H1 (cell line): ENCODE measurements at regions not wholly inside any gene's neighbourhood (a gene's known extent, or its start where the extent isn't known, plus 50 kb on each side); places are given as distances from the start of the nearest gene placed in this dataset.

Experiments used
- CTCF ChIA-PET: fragments of 300-600 bp; sonication (Branson Sonifier 250); formaldehyde crosslinking; loops from one replicate; lab custom pipeline; 2021; ENCODE audit not compliant: partially characterized antibody; lab: Charles Lee
- POLR2A ChIA-PET: fragments of 300-600 bp; sonication (Branson Sonifier 250); formaldehyde crosslinking; loops from one replicate; lab custom pipeline; 2021; ENCODE audit warnings: inconsistent platforms; ENCODE audit not compliant: partially characterized antibody; lab: Charles Lee
- DNase-seq, 2 experiments: peaks; one replicate each; pipeline versions ENCODE4 v3.0.0 to v3.0.0-alpha.2; 2010 to 2022; ENCODE audit warnings: low spot score in 2 of 2, low read depth in 1 of 2, mixed read lengths in 1 of 2
- FAIRE-seq: peaks from 2 replicates; lab custom pipeline; 2011; peaks lifted over from hg19 to GRCh38; lab: Jason Lieb, UNC
- H2AFZ ChIP-seq: 2 replicates; pipeline ENCODE4 v1.8.1; 2012; ENCODE audit warnings: low read length, inconsistent platforms
- H2AK5ac ChIP-seq: 2 replicates; pipeline ENCODE4 v1.6.1; 2013; ENCODE audit warnings: low read depth, low read length
- H2BK120ac ChIP-seq: replicated peaks from 2 replicates; pipeline ENCODE3; 2013; ENCODE audit warnings: low read depth, low read length, inconsistent platforms
- H2BK12ac ChIP-seq: 2 replicates; pipeline ENCODE4 v1.6.1; 2013; ENCODE audit warnings: low read depth, low read length
- H2BK15ac ChIP-seq: 2 replicates; pipeline ENCODE4 v1.6.1; 2013; ENCODE audit warnings: low read length
- H2BK20ac ChIP-seq: 2 replicates; pipeline ENCODE4 v1.6.1; 2013; ENCODE audit warnings: low read length
- H2BK5ac ChIP-seq: 2 replicates; pipeline ENCODE4 v1.6.1; 2013; ENCODE audit warnings: low read depth, low read length
- H3K14ac ChIP-seq: 2 replicates; pipeline ENCODE4 v1.6.1; 2013; ENCODE audit warnings: inconsistent platforms; ENCODE audit not compliant: insufficient read length
- H3K18ac ChIP-seq: 2 replicates; pipeline ENCODE4 v1.6.1; 2013; ENCODE audit warnings: low read length; ENCODE audit errors: extremely low read depth
- H3K23ac ChIP-seq: 2 replicates; pipeline ENCODE4 v1.6.1; 2013; ENCODE audit warnings: inconsistent platforms; ENCODE audit not compliant: insufficient read length
- H3K23me2 ChIP-seq: 2 replicates; pipeline ENCODE4 v1.6.1; 2013; ENCODE audit warnings: low read depth, low read length
- H3K27ac ChIP-seq: 2 replicates; pipeline ENCODE4 v1.6.1; 2011; ENCODE audit warnings: low read depth, low read length, inconsistent platforms
- H3K27me3 ChIP-seq, 4 experiments: replicated peaks in 1 of 4; 1 replicate in 1 of 4; 2 replicates in 3 of 4; pipeline versions ENCODE4 v1.6.1 to v1.8.1; 2011 to 2013; ENCODE audit warnings: low read length in 3 of 4, mild to moderate bottlenecking in 3 of 4, inconsistent platforms in 2 of 4, mixed read lengths in 2 of 4, moderate library complexity in 1 of 4; ENCODE audit not compliant: control insufficient read depth in 3 of 4, insufficient read depth in 3 of 4; ENCODE audit errors: extremely low read depth in 1 of 4
- H3K36me3 ChIP-seq, 4 experiments: 2 replicates each; pipeline versions ENCODE4 v1.6.1 to v1.8.1; 2011 to 2013; ENCODE audit warnings: mild to moderate bottlenecking in 4 of 4, low read length in 3 of 4, moderate library complexity in 2 of 4, control low read depth in 1 of 4, inconsistent platforms in 1 of 4; ENCODE audit not compliant: insufficient read depth in 4 of 4, control insufficient read depth in 2 of 4
- H3K4ac ChIP-seq: replicated peaks from 2 replicates; pipeline ENCODE3; 2013; ENCODE audit warnings: low read length, low read depth, mixed read lengths, inconsistent platforms; ENCODE audit not compliant: insufficient read length
- H3K4me1 ChIP-seq, 4 experiments: replicated peaks in 1 of 4; 1 replicate in 1 of 4; 2 replicates in 3 of 4; pipeline versions ENCODE4 v1.6.1 to v1.8.1; 2011 to 2013; ENCODE audit warnings: low read length in 3 of 4, inconsistent platforms in 2 of 4, mixed read lengths in 1 of 4; ENCODE audit not compliant: insufficient read depth in 4 of 4, control insufficient read depth in 3 of 4
- H3K4me2 ChIP-seq, 2 experiments: 2 replicates each; pipeline versions ENCODE4 v1.6.1 to v1.8.1; 2011 to 2013; ENCODE audit warnings: low read depth in 2 of 2, low read length in 2 of 2, control low read depth in 1 of 2, inconsistent platforms in 1 of 2, mild to moderate bottlenecking in 1 of 2; ENCODE audit not compliant: insufficient read depth in 1 of 2
- H3K4me3 ChIP-seq, 4 experiments: fragments of 200-600, 300-600 bp in 1 of 4; sonication (generic), shearing (Covaris generic), sonication (Bioruptor Twin) in 1 of 4; 2 replicates each; pipeline versions ENCODE4 v1.5.1 to v1.8.1; 2011 to 2016; ENCODE audit warnings: low read length in 4 of 4, low read depth in 3 of 4, control low read depth in 2 of 4, inconsistent platforms in 2 of 4, mild to moderate bottlenecking in 2 of 4, mixed read lengths in 1 of 4, moderate library complexity in 1 of 4; ENCODE audit not compliant: insufficient read depth in 2 of 4; ENCODE audit errors: extremely low read depth in 1 of 4
- H3K56ac ChIP-seq: replicated peaks from 2 replicates; pipeline ENCODE3; 2013; ENCODE audit warnings: low read depth, mild to moderate bottlenecking, mixed read lengths, low read length, inconsistent platforms; ENCODE audit not compliant: insufficient read length
- H3K79me1 ChIP-seq: 2 replicates; pipeline ENCODE4 v1.6.1; 2013; ENCODE audit warnings: low read depth, low read length, control low read depth
- H3K79me2 ChIP-seq, 2 experiments: 2 replicates each; pipeline versions ENCODE4 v1.6.1 to v1.8.1; 2012 to 2013; ENCODE audit warnings: low read length in 2 of 2, mild to moderate bottlenecking in 2 of 2, inconsistent platforms in 1 of 2; ENCODE audit not compliant: insufficient read depth in 2 of 2, control insufficient read depth in 1 of 2
- H3K9ac ChIP-seq, 4 experiments: replicated peaks in 1 of 4; 1 replicate in 1 of 4; 2 replicates in 3 of 4; pipeline versions ENCODE4 v1.6.1 to v1.8.1; 2011 to 2013; ENCODE audit warnings: low read depth in 3 of 4, low read length in 3 of 4, control low read depth in 2 of 4, mild to moderate bottlenecking in 2 of 4, moderate library complexity in 2 of 4, inconsistent platforms in 1 of 4; ENCODE audit errors: extremely low read depth in 1 of 4
- H3K9me3 ChIP-seq, 2 experiments: 2 replicates each; pipeline versions ENCODE4 v1.6.1 to v1.8.1; 2012 to 2013; ENCODE audit warnings: mild to moderate bottlenecking in 2 of 2, moderate library complexity in 2 of 2, control low read depth in 1 of 2, inconsistent platforms in 1 of 2, low read depth in 1 of 2, low read length in 1 of 2, mixed read lengths in 1 of 2; ENCODE audit not compliant: insufficient read depth in 2 of 2
- H4K20me1 ChIP-seq, 2 experiments: replicated peaks in 1 of 2; 2 replicates each; pipeline versions ENCODE3 to v1.8.1; 2011 to 2013; ENCODE audit warnings: inconsistent platforms in 2 of 2, low read length in 2 of 2, mild to moderate bottlenecking in 1 of 2; ENCODE audit not compliant: insufficient read depth in 2 of 2, control insufficient read depth in 1 of 2
- H4K5ac ChIP-seq: 2 replicates; pipeline ENCODE4 v1.6.1; 2013; ENCODE audit warnings: low read length, low read depth, mixed read lengths, inconsistent platforms; ENCODE audit not compliant: insufficient read length
- H4K8ac ChIP-seq: 2 replicates; pipeline ENCODE4 v1.8.0; 2013; ENCODE audit warnings: mild to moderate bottlenecking, moderate library complexity, low read length, inconsistent platforms; ENCODE audit not compliant: insufficient read depth; ENCODE audit errors: extremely low read depth
- H4K91ac ChIP-seq: replicated peaks from 2 replicates; pipeline ENCODE3; 2013; ENCODE audit warnings: low read length, mixed read lengths, inconsistent platforms; ENCODE audit not compliant: insufficient read length
- RAD21 ChIP-seq, 2 experiments: IDR thresholded peaks in 1 of 2; conservative IDR thresholded peaks in 1 of 2; 2 replicates each; pipeline ENCODE4 v1.6.1; 2011; ENCODE audit warnings: low read depth in 2 of 2, low read length in 2 of 2, improper control_type of control experiment in 1 of 2, inconsistent platforms in 1 of 2, mild to moderate bottlenecking in 1 of 2, moderate library complexity in 1 of 2
- SIRT6 ChIP-seq: IDR thresholded peaks from one replicate; pipeline ENCODE4 v1.7.1; 2012; ENCODE audit warnings: low read length, inconsistent platforms
- SIX5 ChIP-seq: IDR thresholded peaks from 2 replicates; pipeline ENCODE4 v1.6.1; 2011; ENCODE audit warnings: mild to moderate bottlenecking, low read depth, low read length
- WGBS, 2 experiments: shearing (Covaris generic) in 1 of 2; methylation state at CpG; one replicate each; pipeline versions ENCODE4 v1.1.6 to v1.1.7; 2013 to 2015; ENCODE audit warnings: low lambda C conversion rate in 2 of 2, mixed read lengths in 2 of 2, inconsistent platforms in 1 of 2, low coverage in 1 of 2, missing lambda C conversion rate in 1 of 2; ENCODE audit not compliant: insufficient replicate concordance in 2 of 2, insufficient coverage in 1 of 2, insufficient read length in 1 of 2; ENCODE audit errors: extremely low coverage in 1 of 2, missing lambda C conversion rate in 1 of 2; 5-methylcytosine and 5-hydroxymethylcytosine counted together

GRCh38 chr1:223482766-223483165 is 89.6 kb downstream of the CCDC185 start:
- Histone ChIP-seq H3K4me3 (no peak overlapping the region), H4K8ac (no peak overlapping the region), H4K20me1 (peaks cover 0 to 2% of the 10 kb centered on the region in 2 experiments), H2BK120ac (no peak overlapping the region), H3K23me2 (0 out of 2 replicates have a peak, but pooled peaks cover 2% of the 10 kb centered on the region), H3K79me2 (no peaks in the 10 kb centered on the region), H3K9me3 (no peaks in the 10 kb centered on the region)
- TF ChIP-seq SIX5 (no peak), RAD21 (IDR thresholded peaks at IDR 0.05 in 1 of 2, conservative IDR thresholded peaks at IDR 0.05 in 1 of 2; ENCODE audit: low read depth in 2 of 2, low read length in 2 of 2) (no peak), SIRT6 (no peak)
- TF ChIP-seq, all 59 proteins: peak for 0
- no peak overlapping the region for H3K27ac ChIP-seq
- H3K4ac ChIP-seq, result no peak overlapping the region
- no peak overlapping the region for H3K18ac ChIP-seq
- ChIA-PET POLR2A (interaction anchor here (1.0 kb wide), 1 partner anchor 27 kb away, joined by 3 read pairs; no protein-coding TSS in a partner anchor), CTCF (interaction anchor here (0.8 to 1.4 kb wide), 5 partner anchors 11 to 258 kb away, joined by 3 to 6 read pairs (median 5); no protein-coding TSS in a partner anchor)
- 91% methylated on average over 5 of the region's 5 CpGs; no CpG with 5 or more reads in 1 of the 2 experiments for WGBS, 2 experiments
- no peak overlapping the region for H2BK20ac ChIP-seq
- no peak overlapping the region for H2BK12ac ChIP-seq
- H2AFZ ChIP-seq, result no peak overlapping the region
- DNase-seq, result no peak
- H3K4me1 ChIP-seq, result peaks cover 5 to 18% (median 9%) of the 10 kb centered on the region in 4 experiments
- H2AK5ac ChIP-seq, result no peak overlapping the region
- no peak overlapping the region for H3K9ac ChIP-seq
- no peak for FAIRE-seq
- no peaks in the 10 kb centered on the region for H3K36me3 ChIP-seq
- no peak overlapping the region for H4K91ac ChIP-seq
- no peak overlapping the region for H3K4me2 ChIP-seq
- H3K27me3 ChIP-seq, result peaks cover 0 to 2% (median 0%) of the 10 kb centered on the region in 4 experiments; a peak in 2 of 7 replicates
- H3K14ac ChIP-seq, result no peak overlapping the region
- H2BK15ac ChIP-seq, result no peak overlapping the region
- no peak overlapping the region for H4K5ac ChIP-seq
- no peak overlapping the region for H2BK5ac ChIP-seq
- no peaks in the 10 kb centered on the region for H3K79me1 ChIP-seq
- no peak overlapping the region for H3K56ac ChIP-seq
- H3K23ac ChIP-seq, result no peak overlapping the region
